GM12872 (cell line): ENCODE measurements at regions not wholly inside any gene's neighbourhood (a gene's known extent, or its start where the extent isn't known, plus 50 kb on each side); places are given as distances from the start of the nearest gene placed in this dataset.

Experiments
- TF ChIP-seq, protein P1 (sequence below): IDR thresholded peaks from 3 replicates; pipeline ENCODE4 v1.5.1; 2011; ENCODE audit warnings: low read depth, mild to moderate bottlenecking, low read length, moderate library complexity; ENCODE audit not compliant: insufficient read depth

DNA sequence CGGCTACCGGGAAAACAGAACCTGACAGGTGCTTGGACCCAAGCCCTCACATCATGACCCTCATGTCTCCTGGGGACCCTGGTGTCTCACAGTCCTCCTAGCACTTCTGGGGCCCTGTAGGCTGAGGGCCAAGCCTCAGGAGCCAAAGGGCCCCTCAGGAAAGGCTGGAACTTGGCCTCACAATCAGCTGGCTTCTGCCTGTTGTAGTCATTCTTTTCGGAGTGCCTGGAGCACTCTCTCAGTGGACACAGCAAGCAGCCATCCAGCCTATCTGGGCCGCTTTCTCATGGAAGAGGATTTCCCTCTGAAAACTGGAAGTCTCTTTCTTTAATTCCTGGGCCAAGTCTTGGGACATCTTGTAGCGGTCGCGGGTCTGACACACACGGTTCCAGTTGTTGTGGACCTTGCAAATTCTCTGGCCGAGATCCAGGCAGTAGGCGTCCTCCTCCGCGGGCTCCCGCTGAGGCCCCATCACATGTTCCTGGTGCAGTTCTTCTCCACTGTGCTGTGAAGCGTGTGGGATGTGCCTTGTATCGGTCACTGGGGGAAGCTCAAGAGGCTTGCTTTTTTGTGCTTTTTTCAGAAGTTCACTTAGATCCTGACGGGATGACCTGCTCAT lies 169.3 kb downstream of the EMP1 start:
- TF ChIP-seq, protein P1, sequence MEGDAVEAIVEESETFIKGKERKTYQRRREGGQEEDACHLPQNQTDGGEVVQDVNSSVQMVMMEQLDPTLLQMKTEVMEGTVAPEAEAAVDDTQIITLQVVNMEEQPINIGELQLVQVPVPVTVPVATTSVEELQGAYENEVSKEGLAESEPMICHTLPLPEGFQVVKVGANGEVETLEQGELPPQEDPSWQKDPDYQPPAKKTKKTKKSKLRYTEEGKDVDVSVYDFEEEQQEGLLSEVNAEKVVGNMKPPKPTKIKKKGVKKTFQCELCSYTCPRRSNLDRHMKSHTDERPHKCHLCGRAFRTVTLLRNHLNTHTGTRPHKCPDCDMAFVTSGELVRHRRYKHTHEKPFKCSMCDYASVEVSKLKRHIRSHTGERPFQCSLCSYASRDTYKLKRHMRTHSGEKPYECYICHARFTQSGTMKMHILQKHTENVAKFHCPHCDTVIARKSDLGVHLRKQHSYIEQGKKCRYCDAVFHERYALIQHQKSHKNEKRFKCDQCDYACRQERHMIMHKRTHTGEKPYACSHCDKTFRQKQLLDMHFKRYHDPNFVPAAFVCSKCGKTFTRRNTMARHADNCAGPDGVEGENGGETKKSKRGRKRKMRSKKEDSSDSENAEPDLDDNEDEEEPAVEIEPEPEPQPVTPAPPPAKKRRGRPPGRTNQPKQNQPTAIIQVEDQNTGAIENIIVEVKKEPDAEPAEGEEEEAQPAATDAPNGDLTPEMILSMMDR, result no peak

DNA sequence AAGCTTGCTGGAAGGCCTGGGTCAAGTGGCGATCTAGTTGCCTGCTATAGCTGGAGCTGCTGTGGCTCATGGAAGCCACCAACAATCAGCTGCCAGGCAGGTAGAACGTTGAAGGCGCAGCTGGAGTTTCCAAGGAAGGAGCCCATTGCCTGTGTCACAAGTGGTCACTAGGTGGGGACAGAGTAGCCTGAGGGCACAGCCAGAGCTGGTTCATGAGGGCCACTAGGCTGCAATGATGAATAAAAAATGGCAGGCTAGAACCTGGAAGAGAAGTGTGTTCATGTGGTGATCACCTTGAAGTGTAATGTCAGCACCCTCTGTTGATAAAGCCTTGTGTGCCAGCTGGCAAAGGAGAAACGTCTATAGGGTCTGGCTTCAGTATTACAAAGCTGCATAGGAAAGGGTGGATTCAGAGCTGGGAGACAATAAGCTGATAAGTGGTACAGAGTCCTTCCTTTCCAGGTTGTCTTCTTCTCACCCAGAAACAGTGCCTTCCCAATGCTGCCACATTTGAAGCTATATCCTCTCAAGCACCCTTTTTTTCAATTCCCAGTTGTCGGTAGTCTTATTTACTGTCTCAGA lies 165.8 kb downstream of the EMP1 start:
- TF ChIP-seq, protein P1, result peak; percentile 96

DNA sequence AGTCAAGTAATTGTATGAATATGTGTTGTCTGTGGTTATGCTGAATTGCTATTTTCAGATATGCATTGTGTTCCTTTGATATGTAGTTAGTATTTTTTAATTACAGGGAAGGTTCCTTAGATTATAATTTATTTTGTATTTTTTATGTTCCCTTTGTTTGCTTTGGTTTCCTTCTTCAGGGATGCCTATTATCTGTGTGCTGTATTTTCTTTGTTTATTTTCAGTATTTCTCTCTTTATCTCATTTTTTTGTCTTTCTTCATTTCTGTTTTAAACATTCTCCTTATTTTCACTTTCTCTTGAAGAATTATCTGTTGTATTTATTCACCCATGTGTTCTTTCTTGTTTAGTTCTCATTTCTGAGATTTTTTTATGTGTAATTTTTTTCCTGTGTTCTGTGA lies 163.1 kb downstream of the EMP1 start:
- TF ChIP-seq, protein P1, result no peak

DNA sequence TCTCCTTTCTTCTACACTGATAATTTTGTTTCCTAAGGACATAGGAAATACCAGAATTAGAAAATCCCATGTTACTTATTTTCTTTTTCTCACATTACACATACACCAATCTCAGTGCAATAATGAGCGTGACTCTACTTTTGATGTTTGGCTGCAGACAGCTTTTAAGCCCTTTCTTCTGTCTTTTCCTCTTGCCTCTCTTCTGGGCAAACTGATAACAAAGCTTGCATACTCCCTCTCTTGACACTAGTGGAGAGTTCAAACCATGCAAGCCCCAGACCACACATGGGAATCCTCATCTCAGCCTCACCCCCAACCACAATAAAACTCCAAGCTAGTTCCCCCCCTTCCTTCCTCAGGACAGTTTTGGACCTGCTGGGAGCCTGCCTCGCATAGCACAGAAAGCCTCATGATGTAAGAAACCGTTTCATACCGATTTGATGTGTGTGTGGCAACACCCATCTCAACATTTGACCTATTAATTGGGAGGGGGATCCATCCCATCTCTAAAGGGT lies 161.9 kb downstream of the EMP1 start:
- TF ChIP-seq, protein P1, result no peak

DNA sequence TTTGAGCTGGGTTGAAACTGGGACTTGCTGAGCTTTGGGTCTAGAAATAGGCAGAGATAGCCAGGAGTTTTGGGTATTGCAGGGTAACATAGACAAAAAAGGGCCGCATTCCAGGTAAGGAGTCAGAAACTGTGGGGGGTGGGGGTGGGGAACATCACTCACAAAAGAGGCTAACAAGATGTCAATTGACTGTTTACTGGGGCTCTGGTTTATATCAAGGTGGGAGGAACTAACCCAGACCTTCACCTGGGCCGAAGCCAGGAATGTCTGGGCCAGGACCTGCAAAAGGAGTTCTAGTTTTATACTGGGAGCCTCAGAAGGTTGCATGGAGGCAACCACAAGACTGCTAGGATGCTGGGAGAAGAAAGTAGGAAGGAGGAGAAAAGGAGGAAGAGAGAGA lies 154.4 kb downstream of the EMP1 start:
- TF ChIP-seq, protein P1, result no peak

DNA sequence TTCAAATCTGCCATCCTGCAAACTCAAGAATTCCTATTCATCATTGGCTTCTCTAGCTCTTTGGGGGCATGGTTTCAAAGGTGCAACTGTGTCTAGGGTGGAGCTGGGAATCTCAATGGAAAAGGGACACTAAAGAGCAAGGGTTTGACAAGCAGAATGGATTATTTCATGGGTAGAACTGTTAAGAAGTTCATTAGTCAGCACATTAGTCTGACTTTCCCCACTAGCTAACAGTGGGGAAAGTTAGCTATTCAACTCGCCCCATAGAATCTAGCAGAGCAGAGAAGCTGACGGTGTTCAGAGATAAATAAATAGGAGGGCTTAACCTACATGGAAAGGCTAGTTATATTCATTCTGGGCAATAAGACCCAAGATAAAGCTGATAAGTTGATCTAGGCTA lies 153.9 kb downstream of the EMP1 start:
- TF ChIP-seq, protein P1, result no peak

DNA sequence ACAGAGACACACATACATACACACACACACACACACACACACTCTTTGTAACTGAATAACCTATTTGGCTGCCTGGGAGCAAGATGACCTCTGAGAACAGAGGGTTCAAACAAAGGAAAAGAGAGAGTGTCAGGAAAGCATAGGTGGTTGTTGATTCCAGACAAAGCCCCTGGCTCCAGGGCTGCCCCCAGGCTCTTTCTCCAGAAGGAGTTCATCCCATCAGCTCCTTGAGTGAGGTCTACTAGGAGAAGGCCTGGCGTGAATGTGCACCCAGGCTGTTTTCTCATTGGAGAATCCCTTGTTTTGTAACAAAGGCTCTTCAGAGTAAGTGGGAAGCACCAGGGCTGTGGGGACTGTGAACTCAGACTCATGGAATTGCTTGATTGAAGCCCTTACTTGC lies 151.9 kb downstream of the EMP1 start:
- TF ChIP-seq, protein P1, result no peak
